Eye (tissue), 1 donor: ENCODE measurements at regions not wholly inside any gene's neighbourhood (a gene's known extent, or its start where the extent isn't known, plus 50 kb on each side); places are given as distances from the start of the nearest gene placed in this dataset.

Source experiments
- DNase-seq: peaks from one replicate; pipeline ENCODE4 v3.0.0-alpha.2; 2015

DNA sequence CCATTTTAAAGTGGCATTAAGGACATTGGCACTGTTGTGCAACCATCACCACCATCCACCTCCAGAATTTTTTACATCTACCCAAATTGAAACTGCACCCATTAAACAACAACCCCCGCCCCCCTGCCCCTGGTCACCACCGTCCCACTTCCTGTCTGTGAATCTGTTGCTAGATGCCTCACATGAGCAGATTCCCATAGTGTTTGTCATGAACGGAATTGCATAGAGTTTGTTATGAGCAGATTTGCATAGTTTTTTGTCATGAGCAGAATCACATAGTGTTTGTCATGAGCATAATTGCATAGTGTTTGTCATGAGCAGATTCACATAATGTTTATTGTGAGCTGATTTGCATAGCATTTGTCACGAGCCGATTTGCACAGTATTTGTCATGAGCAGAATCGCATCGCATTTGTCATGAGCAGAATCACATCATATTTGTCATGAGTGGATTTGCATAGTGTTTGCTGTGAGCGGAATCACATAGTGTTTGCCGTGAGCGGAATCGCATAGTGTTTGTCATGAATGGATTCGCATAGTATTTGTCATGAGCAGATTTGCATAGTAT, 54.0 kb upstream of the GTF3A start:
- DNase-seq = no peak

- no peak for DNase-seq
Observed at GRCh38 chr13:27371932-27372331, 52.5 kb upstream of the GTF3A start.

DNA sequence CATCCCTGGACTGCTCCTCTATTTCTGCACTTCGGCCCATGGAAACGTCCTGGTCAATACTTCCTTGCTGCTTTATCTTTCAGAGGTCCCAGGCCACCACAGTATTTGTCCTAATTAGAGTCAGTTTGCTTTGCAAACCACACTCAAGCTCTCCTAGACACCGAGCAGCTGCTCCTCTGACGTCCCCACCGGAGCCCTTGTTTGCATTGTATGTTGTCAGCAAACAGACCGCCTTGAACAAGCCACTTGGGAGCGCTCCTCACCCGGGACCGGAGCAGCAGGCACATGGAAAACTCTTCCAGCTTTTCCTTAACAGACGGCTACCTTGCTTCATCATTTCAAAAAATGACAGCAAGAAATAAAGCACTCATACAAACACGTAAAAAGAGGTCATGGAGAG, 51.5 kb upstream of the GTF3A start:
- peak; percentile 43 for DNase-seq

GRCh38 chr13:27374126-27374613, 50.2 kb upstream of the GTF3A start:
- no peak for DNase-seq
